GM12865 (cell line): ENCODE measurements at regions not wholly inside any gene's neighbourhood (a gene's known extent, or its start where the extent isn't known, plus 50 kb on each side); places are given as distances from the start of the nearest gene placed in this dataset.

Experiments
- DNase-seq: peaks from one replicate; pipeline ENCODE4 v3.0.0; 2010; ENCODE audit warnings: low read depth
- H3K4me3 ChIP-seq: 2 replicates; pipeline ENCODE4 v1.5.1; 2011; ENCODE audit warnings: mild to moderate bottlenecking, low read depth, low read length, control low read depth
- TF ChIP-seq, protein P1 (sequence below): IDR thresholded peaks from 2 replicates; pipeline ENCODE4 v1.5.1; 2011; ENCODE audit warnings: low read length, control low read depth, low read depth, inconsistent platforms; ENCODE audit not compliant: insufficient read depth; ENCODE audit errors: missing control alignments

DNA sequence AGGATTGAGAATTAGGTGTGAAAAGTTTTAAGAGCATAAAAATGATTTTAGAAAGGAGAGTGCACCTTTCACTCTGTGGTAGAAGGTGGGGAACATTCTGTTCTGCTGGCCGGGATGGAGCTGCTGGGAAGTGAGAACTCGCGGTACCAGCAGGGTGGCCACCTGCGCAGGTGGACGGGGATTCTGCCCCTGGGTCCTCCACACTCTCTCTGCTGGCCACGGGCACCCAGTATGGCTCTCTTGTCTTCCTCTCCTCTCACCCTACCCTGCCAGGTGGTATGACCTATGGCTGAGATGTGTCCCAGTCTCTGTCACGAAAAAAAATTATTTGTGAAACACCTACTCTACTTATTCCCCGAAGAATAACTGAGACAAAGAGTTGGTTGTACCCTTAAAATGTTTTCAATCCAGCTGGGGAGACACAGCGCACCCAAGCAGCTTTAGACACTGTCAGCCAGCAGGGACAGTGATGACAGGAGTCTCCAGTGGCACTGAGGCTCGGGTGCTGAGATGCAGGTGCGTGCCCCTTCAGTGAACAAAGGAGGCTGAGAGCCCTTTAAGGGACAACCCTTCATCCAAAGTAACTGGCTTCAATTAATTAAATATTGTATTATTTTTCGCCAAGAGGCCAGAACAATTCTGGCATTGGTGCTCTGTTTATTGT is 195.4 kb downstream of the TBXT start:
- DNase-seq, result no peak
- no peak overlapping the region for H3K4me3 ChIP-seq
- TF ChIP-seq, protein P1, sequence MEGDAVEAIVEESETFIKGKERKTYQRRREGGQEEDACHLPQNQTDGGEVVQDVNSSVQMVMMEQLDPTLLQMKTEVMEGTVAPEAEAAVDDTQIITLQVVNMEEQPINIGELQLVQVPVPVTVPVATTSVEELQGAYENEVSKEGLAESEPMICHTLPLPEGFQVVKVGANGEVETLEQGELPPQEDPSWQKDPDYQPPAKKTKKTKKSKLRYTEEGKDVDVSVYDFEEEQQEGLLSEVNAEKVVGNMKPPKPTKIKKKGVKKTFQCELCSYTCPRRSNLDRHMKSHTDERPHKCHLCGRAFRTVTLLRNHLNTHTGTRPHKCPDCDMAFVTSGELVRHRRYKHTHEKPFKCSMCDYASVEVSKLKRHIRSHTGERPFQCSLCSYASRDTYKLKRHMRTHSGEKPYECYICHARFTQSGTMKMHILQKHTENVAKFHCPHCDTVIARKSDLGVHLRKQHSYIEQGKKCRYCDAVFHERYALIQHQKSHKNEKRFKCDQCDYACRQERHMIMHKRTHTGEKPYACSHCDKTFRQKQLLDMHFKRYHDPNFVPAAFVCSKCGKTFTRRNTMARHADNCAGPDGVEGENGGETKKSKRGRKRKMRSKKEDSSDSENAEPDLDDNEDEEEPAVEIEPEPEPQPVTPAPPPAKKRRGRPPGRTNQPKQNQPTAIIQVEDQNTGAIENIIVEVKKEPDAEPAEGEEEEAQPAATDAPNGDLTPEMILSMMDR, result no peak

DNA sequence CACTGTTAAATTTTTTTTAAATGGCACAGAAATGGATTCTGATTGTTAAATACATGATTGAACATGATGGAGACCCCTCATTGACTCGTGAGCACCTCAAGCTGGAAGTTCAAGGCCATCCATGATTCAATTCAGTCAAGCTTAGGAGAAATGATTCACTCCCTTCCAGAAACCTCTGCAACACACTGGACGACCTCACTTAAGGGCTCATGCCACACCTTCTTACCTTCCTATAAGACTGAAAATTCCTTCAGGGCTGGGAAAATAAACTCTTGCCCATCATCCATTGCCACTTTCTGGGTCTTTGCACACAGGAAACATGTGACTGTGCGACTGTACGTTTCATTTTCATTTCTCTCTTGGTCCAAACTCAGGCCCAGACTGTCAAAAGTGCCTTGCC is 196.4 kb downstream of the TBXT start:
- no peak for DNase-seq
- TF ChIP-seq, protein P1, result no peak
- no peak overlapping the region for H3K4me3 ChIP-seq

DNA sequence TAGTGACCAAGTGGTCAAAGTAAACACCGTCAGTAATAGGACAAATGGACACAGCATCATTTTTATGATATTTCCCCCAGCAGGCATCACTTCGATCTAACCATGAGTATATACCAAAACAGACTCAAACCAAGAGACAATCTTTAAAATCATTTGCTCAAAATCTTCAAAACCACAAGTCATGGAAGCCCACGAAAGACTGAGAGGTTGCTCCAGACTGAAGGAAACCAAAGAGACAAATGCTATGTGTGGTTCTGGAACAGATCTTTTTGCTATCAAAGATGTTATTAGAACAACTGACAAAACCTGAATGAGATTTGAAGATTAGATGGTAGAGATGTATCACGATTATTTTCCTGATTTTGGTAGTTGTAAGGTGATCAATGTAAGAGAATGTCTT is 197.7 kb downstream of the TBXT start:
- TF ChIP-seq, protein P1, result no peak
- H3K4me3 ChIP-seq, result no peak overlapping the region
- no peak for DNase-seq

DNA sequence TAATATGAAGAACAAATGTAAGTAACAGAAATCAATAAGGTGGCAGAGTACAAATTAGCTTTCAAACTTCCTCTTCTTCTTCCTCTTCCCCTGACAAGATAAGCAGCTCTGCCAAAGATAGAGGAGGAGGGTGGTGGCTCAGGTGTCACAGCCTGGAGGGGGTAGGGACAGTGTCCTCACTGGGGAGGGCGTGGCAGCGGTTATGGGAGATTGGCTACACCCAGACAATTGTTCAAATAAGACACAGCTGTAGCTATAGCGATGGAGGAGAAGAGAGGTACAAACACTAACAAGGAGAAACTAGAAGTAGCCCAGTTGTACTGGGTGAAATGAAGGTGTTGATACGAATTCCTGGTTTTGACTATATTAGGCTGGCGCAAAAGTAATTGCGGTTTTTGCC is 198.5 kb downstream of the TBXT start:
- DNase-seq, result no peak
- H3K4me3 ChIP-seq, result no peak overlapping the region
- TF ChIP-seq, protein P1, result no peak

DNA sequence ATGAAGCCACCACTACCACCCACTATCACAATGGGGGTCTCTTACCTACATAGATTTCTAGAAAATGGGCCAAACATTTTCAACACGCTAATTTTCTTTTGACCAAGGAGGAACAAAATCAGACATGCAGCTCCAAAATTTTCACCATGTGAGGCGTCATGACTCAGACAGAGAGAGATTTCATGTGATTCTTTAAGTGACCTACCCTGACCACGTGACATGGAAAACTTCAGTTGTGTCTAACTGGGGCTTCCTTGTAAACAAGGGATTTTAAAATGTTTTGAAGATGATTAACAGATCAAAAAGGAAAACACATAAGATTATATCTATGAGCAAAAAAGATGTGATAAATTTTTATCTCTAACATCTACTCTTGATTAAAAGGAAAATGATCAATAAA is 199.2 kb downstream of the TBXT start:
- TF ChIP-seq, protein P1, result no peak
- no peak for DNase-seq

DNA sequence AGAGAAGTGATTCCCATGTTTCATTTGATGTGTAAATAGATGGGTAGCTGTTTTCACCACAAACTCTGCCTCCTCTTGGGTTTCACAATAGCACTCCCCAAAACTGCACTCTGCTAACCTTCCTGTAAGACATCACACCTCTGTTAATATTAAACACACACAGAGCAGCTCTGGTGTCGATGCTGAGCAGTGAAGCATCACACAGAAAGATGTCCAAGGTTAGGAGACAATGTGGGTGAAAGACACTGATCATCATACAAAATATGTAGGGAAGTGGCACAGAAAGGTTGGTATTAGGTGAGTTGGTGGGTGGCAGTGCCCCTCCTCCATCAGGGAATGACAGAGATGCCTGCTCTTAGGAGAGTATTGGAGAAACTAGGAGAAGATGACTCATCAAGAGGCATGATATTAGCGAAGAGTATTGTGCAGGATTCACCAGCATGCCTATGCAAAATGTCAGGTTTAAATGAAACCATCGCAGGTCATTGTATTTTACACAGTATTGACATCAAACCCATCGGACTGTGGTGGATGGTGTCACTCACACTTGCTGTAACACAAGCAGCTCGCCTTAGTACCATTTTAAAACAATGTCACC is 199.7 kb downstream of the TBXT start:
- no peak overlapping the region for H3K4me3 ChIP-seq
- no peak for DNase-seq
- TF ChIP-seq, protein P1, result no peak

More for the DNA sequence above, 199.2 kb downstream of the TBXT start:
- H3K4me3 ChIP-seq, result no peak overlapping the region

DNA sequence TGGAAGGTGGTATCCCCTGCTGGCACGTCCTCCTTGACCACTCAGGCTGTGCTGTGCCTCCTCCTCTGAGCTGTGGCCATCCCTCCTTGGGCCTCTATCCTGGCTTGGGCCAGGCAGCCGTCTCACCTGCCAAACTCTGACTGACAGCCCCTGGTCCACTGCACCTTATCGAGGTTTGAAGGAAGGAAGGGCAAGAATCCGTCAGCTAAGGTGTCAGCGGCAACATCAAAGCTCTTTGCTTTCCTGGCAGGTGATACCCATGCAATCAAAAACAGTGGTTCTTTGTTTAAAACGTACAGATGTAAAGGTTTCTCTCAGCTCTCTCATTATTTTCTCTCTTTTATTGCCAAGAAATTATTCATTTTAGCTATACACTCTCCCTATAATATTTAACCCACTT is 203.9 kb downstream of the TBXT start:
- TF ChIP-seq, protein P1, result no peak
- no peak overlapping the region for H3K4me3 ChIP-seq

More for the DNA sequence above, 203.9 kb downstream of the TBXT start:
- DNase-seq, result no peak
